Testis (tissue), 2 donors: ENCODE measurements at regions not wholly inside any gene's neighbourhood (a gene's known extent, or its start where the extent isn't known, plus 50 kb on each side); places are given as distances from the start of the nearest gene placed in this dataset.

Experiments
- POLR2A ChIP-seq: fragments of 450-650 bp; IDR thresholded peaks from one replicate; pipeline ENCODE4 v1.6.1; 2017; ENCODE audit warnings: antibody characterized with exemption, mild to moderate bottlenecking, moderate library complexity
- TF ChIP-seq, protein P1 (sequence below), 3 experiments: fragments of 450-650 bp in 2 of 3; fragments of 200-600 bp in 1 of 3; sonication (generic) in 1 of 3; IDR thresholded peaks; one replicate each; pipeline ENCODE4 v1.5.1; 2016 to 2019; ENCODE audit warnings: antibody characterized with exemption in 3 of 3, mild to moderate bottlenecking in 2 of 3, moderate library complexity in 1 of 3

DNA sequence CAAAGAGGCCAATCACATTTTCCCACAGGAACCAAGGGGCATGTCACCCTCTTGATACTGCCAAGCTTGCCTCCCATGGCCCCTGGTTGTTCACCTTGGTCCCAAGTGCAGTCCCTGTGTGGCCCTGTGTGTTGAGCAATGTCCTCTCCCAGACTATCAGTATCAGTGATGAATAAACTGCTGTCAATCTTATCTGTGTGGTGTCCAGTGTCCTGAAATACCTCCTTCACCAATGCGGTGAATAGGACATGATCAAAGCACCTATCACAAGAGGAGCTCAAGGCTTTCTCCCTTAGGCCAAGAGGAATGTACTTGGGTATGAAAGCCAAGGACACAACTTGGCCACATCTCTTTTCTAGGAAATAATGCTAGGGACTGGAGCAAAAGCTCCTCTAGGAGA, 68.2 kb downstream of the MAIP1 start:
- no peak for TF ChIP-seq POLR2A
- TF ChIP-seq, protein P1, sequence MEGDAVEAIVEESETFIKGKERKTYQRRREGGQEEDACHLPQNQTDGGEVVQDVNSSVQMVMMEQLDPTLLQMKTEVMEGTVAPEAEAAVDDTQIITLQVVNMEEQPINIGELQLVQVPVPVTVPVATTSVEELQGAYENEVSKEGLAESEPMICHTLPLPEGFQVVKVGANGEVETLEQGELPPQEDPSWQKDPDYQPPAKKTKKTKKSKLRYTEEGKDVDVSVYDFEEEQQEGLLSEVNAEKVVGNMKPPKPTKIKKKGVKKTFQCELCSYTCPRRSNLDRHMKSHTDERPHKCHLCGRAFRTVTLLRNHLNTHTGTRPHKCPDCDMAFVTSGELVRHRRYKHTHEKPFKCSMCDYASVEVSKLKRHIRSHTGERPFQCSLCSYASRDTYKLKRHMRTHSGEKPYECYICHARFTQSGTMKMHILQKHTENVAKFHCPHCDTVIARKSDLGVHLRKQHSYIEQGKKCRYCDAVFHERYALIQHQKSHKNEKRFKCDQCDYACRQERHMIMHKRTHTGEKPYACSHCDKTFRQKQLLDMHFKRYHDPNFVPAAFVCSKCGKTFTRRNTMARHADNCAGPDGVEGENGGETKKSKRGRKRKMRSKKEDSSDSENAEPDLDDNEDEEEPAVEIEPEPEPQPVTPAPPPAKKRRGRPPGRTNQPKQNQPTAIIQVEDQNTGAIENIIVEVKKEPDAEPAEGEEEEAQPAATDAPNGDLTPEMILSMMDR (IDR thresholded peaks at IDR 0.05), result no peak
